Stimulated activated naive B cell treated with anti-CD40 and anti-IgM and Interleukin-4, amounts not matched to agents 10 μg/mL and 1 μg/mL and 100 μg/mL, for 72 hours (primary cell): ENCODE measurements at regions not wholly inside any gene's neighbourhood (a gene's known extent, or its start where the extent isn't known, plus 50 kb on each side); places are given as distances from the start of the nearest gene placed in this dataset.

Experiments used
- ATAC-seq, 2 donors: fragments of 150-1000 bp; cut with Tn5 transposase; replicated peaks; 2 replicates each; pipeline ENCODE4 v1.10.0; 2021; ENCODE audit warnings: moderate library complexity in 1 of 2
- DNase-seq: peaks from one replicate; pipeline ENCODE4 v3.0.0; 2021
- H3K27ac Mint-ChIP-seq: one replicate; pipeline ENCODE4 v1.8.0; 2022; ENCODE audit warnings: mild to moderate bottlenecking, mixed read lengths
- H3K27me3 Mint-ChIP-seq, 2 donors: one replicate each; pipeline ENCODE4 v1.8.0; 2022; ENCODE audit warnings: mixed read lengths in 2 of 2
- H3K36me3 Mint-ChIP-seq, 2 donors: one replicate each; pipeline ENCODE4 v1.8.0; 2022; ENCODE audit warnings: mixed read lengths in 2 of 2, mild to moderate bottlenecking in 1 of 2
- H3K4me1 Mint-ChIP-seq, 2 donors: one replicate each; pipeline ENCODE4 v1.8.0; 2022; ENCODE audit warnings: mixed read lengths in 2 of 2, mild to moderate bottlenecking in 1 of 2
- H3K4me3 Mint-ChIP-seq, 2 donors: one replicate each; pipeline ENCODE4 v1.8.0; 2022; ENCODE audit warnings: mild to moderate bottlenecking in 2 of 2, mixed read lengths in 2 of 2, moderate library complexity in 1 of 2
- H3K9me3 Mint-ChIP-seq, 2 donors: one replicate each; pipeline ENCODE4 v1.8.0; 2022; ENCODE audit warnings: mixed read lengths in 2 of 2, mild to moderate bottlenecking in 1 of 2

GRCh38 chr12:90253674-90254181 lies 545.1 kb upstream of the ATP2B1 start:
- ATAC-seq, result peak; percentile 98 to 99
- Mint-ChIP-seq H3K36me3 (no peaks in the 10 kb centered on the region), H3K27me3 (no peaks in the 10 kb centered on the region), H3K4me3 (peak overlapping the region; percentile 18 to 70), H3K4me1 (peaks cover 13 to 23% of the 10 kb centered on the region in 2 donors), H3K27ac (peak overlapping the region; percentile 56), H3K9me3 (no peaks in the 10 kb centered on the region)
- peak; percentile 71 for DNase-seq

DNA sequence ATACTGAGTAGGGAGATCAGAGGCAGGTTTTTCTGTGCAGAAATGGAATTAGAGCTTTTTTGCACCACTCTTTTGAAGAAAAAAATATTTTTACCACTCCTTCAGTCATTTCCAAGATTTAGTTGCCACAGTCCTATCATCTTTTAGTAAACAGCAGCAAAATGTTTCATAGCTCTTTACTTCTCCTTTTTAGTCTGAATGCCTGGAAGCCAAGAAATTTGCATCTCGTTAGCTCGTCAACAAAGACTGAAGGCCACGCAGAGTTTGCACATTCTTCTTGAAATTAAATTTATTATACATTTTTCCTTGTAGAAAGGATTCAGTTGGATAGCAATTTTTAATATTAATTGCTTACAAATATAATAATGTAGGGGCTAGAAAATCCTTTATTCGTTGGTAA lies 544.5 kb upstream of the ATP2B1 start:
- DNase-seq, result no peak
- Mint-ChIP-seq H3K27ac (no peak overlapping the region), H3K4me3 (no peak overlapping the region), H3K36me3 (no peaks in the 10 kb centered on the region), H3K27me3 (no peaks in the 10 kb centered on the region), H3K4me1 (peaks cover 13 to 23% of the 10 kb centered on the region in 2 donors), H3K9me3 (no peaks in the 10 kb centered on the region)
- ATAC-seq, result peak; percentile 44 to 60

GRCh38 chr12:90250766-90251165 lies 542.1 kb upstream of the ATP2B1 start:
- no peak overlapping the region for H3K4me3 Mint-ChIP-seq
- H3K9me3 Mint-ChIP-seq, result no peaks in the 10 kb centered on the region
- peaks cover 13 to 23% of the 10 kb centered on the region in 2 donors for H3K4me1 Mint-ChIP-seq
- H3K27ac Mint-ChIP-seq, result peak overlapping the region; percentile 69
- ATAC-seq (peak; percentile 30 to 33), DNase-seq (no peak)
- no peaks in the 10 kb centered on the region for H3K36me3 Mint-ChIP-seq
- H3K27me3 Mint-ChIP-seq, result no peaks in the 10 kb centered on the region

DNA sequence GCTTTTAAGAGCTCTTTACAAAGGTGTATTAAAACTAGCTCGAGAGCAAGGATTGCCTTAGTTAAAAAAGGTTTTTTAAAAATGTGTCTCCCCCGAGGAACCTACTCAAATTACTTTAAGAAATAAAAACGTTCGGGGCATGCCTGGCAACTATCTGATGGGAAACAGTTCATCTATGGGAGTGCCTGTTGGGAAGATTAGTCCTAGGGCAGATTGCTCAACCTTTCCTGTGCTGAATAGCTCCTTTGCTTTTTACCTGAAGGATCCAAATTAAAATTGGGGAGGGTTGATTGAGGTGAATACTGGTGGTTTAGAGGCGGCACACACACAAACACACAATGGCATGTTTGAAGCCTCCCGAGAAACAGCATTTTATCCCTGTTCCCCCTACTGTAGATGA lies 541.4 kb upstream of the ATP2B1 start:
- no peaks in the 10 kb centered on the region for H3K9me3 Mint-ChIP-seq
- no peaks in the 10 kb centered on the region for H3K36me3 Mint-ChIP-seq
- DNase-seq (no peak), ATAC-seq (no peak)
- H3K27me3 Mint-ChIP-seq, result no peaks in the 10 kb centered on the region
- peaks cover 13 to 23% of the 10 kb centered on the region in 2 donors for H3K4me1 Mint-ChIP-seq
- no peak overlapping the region for H3K4me3 Mint-ChIP-seq
- no peak overlapping the region for H3K27ac Mint-ChIP-seq

DNA sequence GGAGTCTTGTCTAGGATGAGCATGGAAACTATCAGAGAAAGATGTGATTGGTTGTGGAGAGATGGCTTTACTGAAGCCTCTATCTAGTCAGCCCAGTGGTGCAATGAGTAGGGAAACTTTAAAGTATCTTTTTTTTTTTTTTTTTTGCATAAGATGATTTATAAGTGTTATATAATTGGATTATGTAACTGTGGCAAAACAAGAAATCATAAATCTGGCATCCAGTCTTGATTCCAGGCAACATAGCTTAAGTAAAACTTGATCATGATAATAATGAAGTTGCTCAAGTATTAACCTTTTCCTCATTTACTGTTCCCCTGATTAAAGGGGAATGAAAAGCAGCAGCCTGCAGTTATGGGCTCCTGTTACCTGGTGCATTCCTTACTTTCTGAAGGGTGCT lies 538.0 kb upstream of the ATP2B1 start:
- H3K4me3 Mint-ChIP-seq, result no peak overlapping the region
- peaks cover 4 to 5% of the 10 kb centered on the region in 2 donors for H3K4me1 Mint-ChIP-seq
- H3K27ac Mint-ChIP-seq, result no peak overlapping the region
- H3K27me3 Mint-ChIP-seq, result no peaks in the 10 kb centered on the region
- ATAC-seq (no peak), DNase-seq (no peak)
- no peaks in the 10 kb centered on the region for H3K9me3 Mint-ChIP-seq
- H3K36me3 Mint-ChIP-seq, result no peaks in the 10 kb centered on the region

GRCh38 chr12:90245391-90245790 lies 536.8 kb upstream of the ATP2B1 start:
- H3K27ac Mint-ChIP-seq, result no peak overlapping the region
- H3K36me3 Mint-ChIP-seq, result no peaks in the 10 kb centered on the region
- H3K9me3 Mint-ChIP-seq, result no peaks in the 10 kb centered on the region
- H3K4me3 Mint-ChIP-seq, result no peak overlapping the region
- H3K27me3 Mint-ChIP-seq, result no peaks in the 10 kb centered on the region
- no peak for ATAC-seq
- DNase-seq, result no peak
- H3K4me1 Mint-ChIP-seq, result peaks cover under 1 to 2% of the 10 kb centered on the region in 2 donors

GRCh38 chr12:90244232-90244631 lies 535.6 kb upstream of the ATP2B1 start:
- no peak overlapping the region for H3K27ac Mint-ChIP-seq
- H3K9me3 Mint-ChIP-seq, result peaks cover 0 to 1% of the 10 kb centered on the region in 2 donors
- no peaks in the 10 kb centered on the region for H3K27me3 Mint-ChIP-seq
- no peaks in the 10 kb centered on the region for H3K36me3 Mint-ChIP-seq
- DNase-seq (no peak), ATAC-seq (no peak)
- H3K4me1 Mint-ChIP-seq, result peaks cover 0 to 2% of the 10 kb centered on the region in 2 donors
- H3K4me3 Mint-ChIP-seq, result no peak overlapping the region

- H3K9me3 Mint-ChIP-seq, result peaks cover 0 to 1% of the 10 kb centered on the region in 2 donors
- no peak for ATAC-seq
- no peak overlapping the region for H3K4me3 Mint-ChIP-seq
- no peaks in the 10 kb centered on the region for H3K36me3 Mint-ChIP-seq
- peaks cover 0 to 2% of the 10 kb centered on the region in 2 donors for H3K4me1 Mint-ChIP-seq
- H3K27me3 Mint-ChIP-seq, result no peaks in the 10 kb centered on the region
- no peak overlapping the region for H3K27ac Mint-ChIP-seq
- no peak for DNase-seq
Measured at GRCh38 chr12:90243211-90243610, 534.6 kb upstream of the ATP2B1 start.

DNA sequence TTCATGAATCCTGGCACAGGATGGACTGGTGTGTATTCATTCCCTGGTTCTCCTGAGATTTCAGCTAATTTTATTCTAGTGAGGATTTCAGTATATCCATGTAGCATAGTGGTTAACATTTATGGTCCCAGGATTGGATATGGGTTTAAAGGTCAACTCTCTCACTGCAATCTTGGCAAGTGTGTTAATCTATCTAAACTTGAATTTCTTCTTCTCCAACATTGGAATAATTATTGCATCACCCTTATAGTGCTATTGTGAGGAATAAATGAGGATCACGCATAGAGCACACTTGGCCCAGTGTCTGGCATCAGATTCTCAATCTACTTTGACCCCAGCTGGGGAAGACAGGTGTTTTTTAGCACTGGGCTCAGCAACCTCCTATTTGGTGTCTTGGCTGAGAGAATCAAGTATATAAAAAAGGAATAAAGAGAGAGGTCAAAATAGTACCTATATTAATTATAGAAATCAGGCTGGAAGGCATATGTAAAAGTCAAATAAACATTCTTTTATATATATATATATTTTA lies 531.2 kb upstream of the ATP2B1 start:
- no peak for ATAC-seq
- Mint-ChIP-seq H3K9me3 (peaks cover 0 to 3% of the 10 kb centered on the region in 2 donors), H3K4me3 (no peak overlapping the region), H3K4me1 (peaks cover 5 to 6% of the 10 kb centered on the region in 2 donors), H3K27me3 (peaks cover 4 to 5% of the 10 kb centered on the region in 2 donors), H3K36me3 (peaks cover 0 to 3% of the 10 kb centered on the region in 2 donors), H3K27ac (no peak overlapping the region)
- no peak for DNase-seq

- DNase-seq (no peak), ATAC-seq (no peak)
- Mint-ChIP-seq H3K4me3 (no peak overlapping the region), H3K36me3 (peaks cover 0 to 3% of the 10 kb centered on the region in 2 donors), H3K9me3 (peaks cover 0 to 3% of the 10 kb centered on the region in 2 donors), H3K4me1 (peaks cover 5 to 6% of the 10 kb centered on the region in 2 donors), H3K27me3 (peaks cover 8 to 11% of the 10 kb centered on the region in 2 donors), H3K27ac (no peak overlapping the region)
Measured at GRCh38 chr12:90238663-90239271, 530.1 kb upstream of the ATP2B1 start.

GRCh38 chr12:90237841-90238240 lies 529.2 kb upstream of the ATP2B1 start:
- Mint-ChIP-seq H3K4me3 (no peak overlapping the region), H3K27ac (no peak overlapping the region), H3K4me1 (peaks cover 4 to 6% of the 10 kb centered on the region in 2 donors), H3K36me3 (peaks cover 0 to 3% of the 10 kb centered on the region in 2 donors), H3K27me3 (peaks cover 8 to 11% of the 10 kb centered on the region in 2 donors), H3K9me3 (peaks cover 0 to 3% of the 10 kb centered on the region in 2 donors)
- no peak for DNase-seq
- peak in 1 of 2 donors; percentile 22 for ATAC-seq

DNA sequence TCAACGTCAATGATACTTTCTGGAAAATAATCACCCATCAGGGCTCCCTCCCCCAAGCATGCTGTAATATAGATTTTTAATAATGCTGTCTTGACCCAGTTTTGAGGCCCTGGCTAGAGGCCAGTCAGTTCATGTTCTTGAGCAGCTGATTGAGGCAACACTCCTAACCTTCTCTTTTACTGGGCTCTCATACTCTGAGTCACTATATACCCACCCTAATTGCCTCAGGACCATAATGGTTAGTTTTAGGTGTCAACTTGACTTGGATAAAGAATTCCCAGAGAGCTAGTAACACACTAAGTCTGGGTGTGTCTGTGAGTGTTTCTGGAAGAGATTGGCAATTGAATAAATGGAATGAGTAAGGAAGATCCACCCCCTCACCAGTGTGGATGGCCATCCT lies 527.0 kb upstream of the ATP2B1 start:
- peaks cover 0 to 3% of the 10 kb centered on the region in 2 donors for H3K36me3 Mint-ChIP-seq
- H3K27me3 Mint-ChIP-seq, result peaks cover 8 to 11% of the 10 kb centered on the region in 2 donors
- H3K27ac Mint-ChIP-seq, result no peak overlapping the region
- peaks cover 0 to 3% of the 10 kb centered on the region in 2 donors for H3K9me3 Mint-ChIP-seq
- no peak for ATAC-seq
- H3K4me1 Mint-ChIP-seq, result peaks cover 4 to 6% of the 10 kb centered on the region in 2 donors
- no peak overlapping the region for H3K4me3 Mint-ChIP-seq
- no peak for DNase-seq

GRCh38 chr12:90234472-90234871 lies 525.8 kb upstream of the ATP2B1 start:
- H3K4me3 Mint-ChIP-seq, result no peak overlapping the region
- peaks cover 0 to 2% of the 10 kb centered on the region in 2 donors for H3K9me3 Mint-ChIP-seq
- no peak for DNase-seq
- H3K4me1 Mint-ChIP-seq, result peaks cover 4 to 6% of the 10 kb centered on the region in 2 donors
- no peak for ATAC-seq
- no peak overlapping the region for H3K27ac Mint-ChIP-seq
- H3K36me3 Mint-ChIP-seq, result peaks cover 0 to 3% of the 10 kb centered on the region in 2 donors
- H3K27me3 Mint-ChIP-seq, result peaks cover 8 to 11% of the 10 kb centered on the region in 2 donors

DNA sequence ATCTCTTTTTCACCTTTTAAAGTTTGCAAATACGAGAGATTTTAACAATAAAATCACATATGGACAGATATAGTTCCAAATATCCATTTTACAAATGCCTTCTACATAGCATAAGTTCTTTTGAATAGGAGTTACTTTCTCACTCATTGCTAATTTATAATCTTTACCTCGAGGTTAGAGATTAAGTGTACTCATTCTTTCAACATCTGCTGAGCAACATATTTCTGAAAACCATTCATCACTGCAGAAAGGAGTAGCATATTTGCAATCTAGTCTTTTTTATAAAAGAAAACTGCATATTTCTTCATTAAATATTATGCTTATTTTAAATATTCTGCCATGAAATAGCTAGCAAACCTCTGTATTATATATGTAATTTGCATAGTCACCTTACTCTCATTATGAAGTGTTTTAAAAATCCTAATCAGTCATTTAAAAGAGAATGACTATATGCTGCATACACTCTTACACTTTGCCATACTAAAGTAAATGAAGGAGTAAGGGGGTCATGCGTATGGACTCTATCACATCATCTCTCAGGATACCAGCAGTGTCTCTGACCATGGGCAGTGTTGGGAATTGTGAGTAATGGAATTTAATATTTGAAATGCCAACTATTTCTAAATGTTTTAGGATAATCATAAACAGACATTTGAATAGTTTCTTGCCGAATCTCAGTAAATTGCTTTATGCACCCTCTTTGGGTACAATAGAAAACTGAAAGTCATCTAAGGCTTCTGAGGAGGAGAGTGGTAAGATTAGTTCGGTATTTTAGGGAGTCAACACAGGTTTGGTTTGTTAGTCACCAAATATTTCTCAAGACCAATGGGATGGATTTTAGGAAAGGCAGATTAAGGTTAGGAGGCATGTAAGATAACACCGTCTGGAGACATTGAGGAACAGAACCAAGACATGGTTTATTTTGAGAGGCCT lies 524.8 kb upstream of the ATP2B1 start:
- peaks cover 0 to 3% of the 10 kb centered on the region in 2 donors for H3K36me3 Mint-ChIP-seq
- H3K27ac Mint-ChIP-seq, result no peak overlapping the region
- DNase-seq, result no peak
- H3K4me3 Mint-ChIP-seq, result no peak overlapping the region
- peaks cover 8 to 11% of the 10 kb centered on the region in 2 donors for H3K27me3 Mint-ChIP-seq
- peaks cover 0 to 2% of the 10 kb centered on the region in 2 donors for H3K9me3 Mint-ChIP-seq
- no peak for ATAC-seq
- H3K4me1 Mint-ChIP-seq, result peaks cover 4 to 6% of the 10 kb centered on the region in 2 donors
